HepG2 (cell line): ENCODE measurements at regions not wholly inside any gene's neighbourhood (a gene's known extent, or its start where the extent isn't known, plus 50 kb on each side); places are given as distances from the start of the nearest gene placed in this dataset.

Experiments
- FOSL1 ChIP-seq: sonication (generic); formaldehyde crosslinking; IDR thresholded peaks from 2 replicates; pipeline ENCODE4 v1.9.0; 2021; ENCODE audit warnings: missing genetic modification reagents, borderline replicate concordance
- MAX ChIP-seq: IDR thresholded peaks from 2 replicates; pipeline ENCODE4 v1.6.1; 2012; ENCODE audit warnings: inconsistent platforms
- MYC ChIP-seq: sonication (generic); formaldehyde crosslinking; IDR thresholded peaks from 2 replicates; pipeline ENCODE4 v1.9.0; 2021; ENCODE audit warnings: missing genetic modification reagents, borderline replicate concordance
- NFKB2 ChIP-seq: sonication (generic); formaldehyde crosslinking; IDR thresholded peaks from 2 replicates; pipeline ENCODE4 v1.4.0; 2020; ENCODE audit warnings: missing genetic modification reagents, borderline replicate concordance
- POLR2A ChIP-seq, 2 experiments: IDR thresholded peaks; 2 replicates each; pipeline ENCODE4 v1.6.1; 2011; ENCODE audit warnings: low read depth in 2 of 2, low read length in 2 of 2, mild to moderate bottlenecking in 1 of 2, moderate library complexity in 1 of 2; ENCODE audit not compliant: insufficient read depth in 1 of 2
- POLR2AphosphoS2 ChIP-seq: IDR thresholded peaks from 2 replicates; pipeline ENCODE4 v1.6.1; 2011; ENCODE audit warnings: low read depth, low read length, improper control_type of control experiment
- PTBP1 ChIP-seq: fragments of 200-400 bp; formaldehyde crosslinking; IDR thresholded peaks from 2 replicates; pipeline ENCODE4 v1.6.1; 2018; ENCODE audit warnings: low read length, low read depth; ENCODE audit not compliant: poor library complexity, severe bottlenecking
- REST ChIP-seq, 2 experiments: IDR thresholded peaks; 2 replicates each; pipeline ENCODE4 v1.6.1; 2011 to 2012; ENCODE audit warnings: low read length in 2 of 2, borderline replicate concordance in 1 of 2, low read depth in 1 of 2, mild to moderate bottlenecking in 1 of 2, moderate library complexity in 1 of 2
- SIN3A ChIP-seq: IDR thresholded peaks from 2 replicates; pipeline ENCODE4 v1.6.1; 2011; ENCODE audit warnings: low read depth, mild to moderate bottlenecking, control low read depth, low read length, borderline replicate concordance
- ZBTB34 ChIP-seq: sonication (generic); formaldehyde crosslinking; IDR thresholded peaks from 2 replicates; pipeline ENCODE4 v1.8.0; 2022; ENCODE audit warnings: mild to moderate bottlenecking, missing genetic modification reagents
- ZNF263 ChIP-seq: sonication (generic); formaldehyde crosslinking; IDR thresholded peaks from 2 replicates; pipeline ENCODE4 v1.4.0; 2020; ENCODE audit warnings: missing genetic modification reagents
- ZNF326 ChIP-seq: sonication (generic); formaldehyde crosslinking; IDR thresholded peaks from 2 replicates; pipeline ENCODE4 v1.4.0; 2020; ENCODE audit warnings: missing genetic modification reagents, borderline replicate concordance
- ZNF770 ChIP-seq: sonication (generic); formaldehyde crosslinking; IDR thresholded peaks from 2 replicates; pipeline ENCODE4 v1.5.0; 2020; ENCODE audit warnings: mild to moderate bottlenecking, missing genetic modification reagents

GRCh38 chr10:78502210-78502936, 468.7 kb downstream of the RPS24 start:
- no peak for TF ChIP-seq ZBTB34 (CRISPR knock-in tag)
- TF ChIP-seq POLR2AphosphoS2: no peak
- TF ChIP-seq PTBP1: no peak
- TF ChIP-seq ZNF326 (CRISPR knock-in tag): no peak
- no peak for TF ChIP-seq POLR2A (IDR thresholded peaks at IDR 0.05; ENCODE audit: insufficient read depth in 1 of 2, low read depth in 2 of 2, low read length in 2 of 2)
- no peak for TF ChIP-seq FOSL1 (CRISPR knock-in tag)
- TF ChIP-seq MYC (CRISPR knock-in tag): no peak
- no peak for TF ChIP-seq SIN3A
- TF ChIP-seq REST (IDR thresholded peaks at IDR 0.05; ENCODE audit: borderline replicate concordance in 1 of 2, low read depth in 1 of 2, low read length in 2 of 2): no peak
- TF ChIP-seq NFKB2 (CRISPR knock-in tag): no peak
- TF ChIP-seq ZNF770 (CRISPR knock-in tag): no peak
- TF ChIP-seq MAX: no peak
- TF ChIP-seq ZNF263: no peak
